Astrocyte of the cerebellum (primary cell): ENCODE measurements at regions not wholly inside any gene's neighbourhood (a gene's known extent, or its start where the extent isn't known, plus 50 kb on each side); places are given as distances from the start of the nearest gene placed in this dataset.
"Not testable (repeated sequence)": the region's sequence is repeated elsewhere in the genome, so short reads cannot be mapped to it uniquely, and the experiment has no call there.

Experiments
- DNase-seq: peaks from one replicate; pipeline ENCODE4 v3.0.0-alpha.2; 2011; ENCODE audit warnings: low read depth
- H3K4me3 ChIP-seq: 2 replicates; pipeline ENCODE4 v1.5.1; 2011; ENCODE audit warnings: mild to moderate bottlenecking, low read depth, low read length, moderate library complexity
- in situ Hi-C: cut with HindIII; loops from 2 replicates; pipeline ENCODE4 v1.10.0; 2017; ENCODE audit warnings: low sequenced_read_pairs
- TF ChIP-seq, protein P1 (sequence below): IDR thresholded peaks from 2 replicates; pipeline ENCODE4 v1.5.1; 2012; ENCODE audit warnings: low read length, low read depth, moderate library complexity, mild to moderate bottlenecking; ENCODE audit errors: missing control alignments

DNA sequence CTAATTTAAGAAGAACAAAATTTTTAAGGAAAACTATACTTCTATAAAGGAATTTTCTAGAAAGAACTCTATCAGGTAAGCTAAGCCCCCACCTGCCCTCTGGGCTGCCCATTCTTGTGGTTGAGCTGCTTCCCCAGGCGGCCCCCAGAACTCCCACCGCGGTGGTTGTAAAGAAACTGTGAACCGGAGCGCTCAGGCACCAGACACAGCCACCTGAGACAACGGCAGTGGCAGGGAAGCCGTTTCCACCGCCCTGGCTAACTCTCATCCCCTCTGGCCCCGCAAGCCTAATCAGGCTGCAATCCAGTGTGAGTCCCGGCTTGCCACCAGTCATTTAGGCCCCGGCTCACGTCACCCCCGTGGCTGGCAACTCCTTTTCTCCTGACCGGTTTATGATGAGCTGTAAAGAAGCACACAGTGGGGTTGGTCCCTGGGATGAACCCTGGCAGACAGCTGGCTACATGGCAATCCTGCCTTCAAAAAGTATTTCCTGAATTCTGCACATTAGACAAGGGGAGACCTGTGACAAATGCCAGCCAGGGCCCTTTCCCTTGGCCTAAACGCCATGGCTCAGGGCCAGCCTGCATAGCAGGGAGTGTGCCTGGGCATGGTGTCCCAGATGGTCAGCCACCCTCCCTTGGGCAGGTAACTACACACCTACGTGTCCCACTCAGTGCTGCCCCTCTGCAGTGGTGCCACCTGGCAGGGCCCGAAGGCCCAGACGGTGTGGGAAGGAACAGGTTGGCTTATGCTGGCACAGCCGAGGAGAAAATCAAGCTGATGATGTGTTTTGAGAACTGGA lies 63.8 kb upstream of the GPR31 start:
- no peak overlapping the region for H3K4me3 ChIP-seq
- in situ Hi-C loops: no loop called here
- TF ChIP-seq, protein P1, sequence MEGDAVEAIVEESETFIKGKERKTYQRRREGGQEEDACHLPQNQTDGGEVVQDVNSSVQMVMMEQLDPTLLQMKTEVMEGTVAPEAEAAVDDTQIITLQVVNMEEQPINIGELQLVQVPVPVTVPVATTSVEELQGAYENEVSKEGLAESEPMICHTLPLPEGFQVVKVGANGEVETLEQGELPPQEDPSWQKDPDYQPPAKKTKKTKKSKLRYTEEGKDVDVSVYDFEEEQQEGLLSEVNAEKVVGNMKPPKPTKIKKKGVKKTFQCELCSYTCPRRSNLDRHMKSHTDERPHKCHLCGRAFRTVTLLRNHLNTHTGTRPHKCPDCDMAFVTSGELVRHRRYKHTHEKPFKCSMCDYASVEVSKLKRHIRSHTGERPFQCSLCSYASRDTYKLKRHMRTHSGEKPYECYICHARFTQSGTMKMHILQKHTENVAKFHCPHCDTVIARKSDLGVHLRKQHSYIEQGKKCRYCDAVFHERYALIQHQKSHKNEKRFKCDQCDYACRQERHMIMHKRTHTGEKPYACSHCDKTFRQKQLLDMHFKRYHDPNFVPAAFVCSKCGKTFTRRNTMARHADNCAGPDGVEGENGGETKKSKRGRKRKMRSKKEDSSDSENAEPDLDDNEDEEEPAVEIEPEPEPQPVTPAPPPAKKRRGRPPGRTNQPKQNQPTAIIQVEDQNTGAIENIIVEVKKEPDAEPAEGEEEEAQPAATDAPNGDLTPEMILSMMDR: no peak
- DNase-seq: no peak

DNA sequence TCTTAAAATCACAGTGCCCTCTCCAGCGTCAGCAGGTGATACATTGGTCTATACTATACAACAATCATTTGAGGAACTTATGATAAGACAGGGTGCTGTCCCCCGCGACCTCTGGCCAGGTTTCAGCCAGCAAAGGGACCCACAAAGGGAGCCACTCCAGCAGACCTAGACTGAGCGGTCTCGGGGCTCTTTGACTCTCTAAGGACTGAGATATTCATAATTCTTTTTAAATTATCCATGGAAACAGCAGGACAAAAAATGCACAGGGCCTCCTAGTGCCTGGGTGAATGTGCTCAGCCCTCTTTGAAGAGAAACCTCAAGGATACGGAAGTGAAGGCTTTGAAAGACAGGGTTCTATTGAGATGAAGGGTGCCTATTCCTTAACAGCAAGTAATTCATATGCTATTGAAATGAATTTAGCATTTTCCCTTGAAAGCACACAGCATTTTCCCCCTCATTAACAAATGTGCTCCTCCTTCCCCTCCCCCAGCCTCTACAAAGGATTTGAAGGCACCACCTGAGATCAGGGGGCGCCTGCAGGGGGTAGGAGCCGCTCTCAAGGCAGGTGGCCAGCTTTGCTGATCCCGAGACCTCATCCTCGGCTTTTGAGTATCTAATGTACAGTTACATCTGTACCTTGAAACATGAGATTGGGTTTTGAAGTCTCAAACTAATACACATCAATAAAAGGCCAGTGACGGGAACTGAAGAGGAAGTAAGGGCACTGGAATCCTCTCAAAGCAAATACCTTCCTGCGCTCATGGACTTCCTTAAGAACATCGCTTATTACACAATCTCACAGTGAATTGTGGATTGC lies 65.3 kb upstream of the UNC93A start:
- H3K4me3 ChIP-seq, in situ Hi-C loops, DNase-seq: not testable (repeated sequence)

DNA sequence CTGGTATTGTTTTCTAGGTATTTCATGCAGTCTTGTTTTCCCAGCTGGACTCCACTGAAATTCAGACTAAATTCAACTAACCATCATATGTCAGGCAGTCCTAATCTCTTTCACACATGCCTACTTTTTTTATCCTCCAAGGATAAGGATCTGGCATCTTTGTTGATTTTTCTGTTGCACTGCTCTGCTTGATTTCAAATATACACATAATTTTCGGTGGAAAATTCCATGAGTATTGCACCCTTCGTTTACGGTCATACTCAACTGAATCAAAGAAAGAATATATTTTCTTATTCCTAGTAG lies 64.8 kb upstream of the UNC93A start:
- DNase-seq: no peak
- H3K4me3 ChIP-seq: no peak overlapping the region
- TF ChIP-seq, protein P1: no peak
- in situ Hi-C loops: no loop called here

DNA sequence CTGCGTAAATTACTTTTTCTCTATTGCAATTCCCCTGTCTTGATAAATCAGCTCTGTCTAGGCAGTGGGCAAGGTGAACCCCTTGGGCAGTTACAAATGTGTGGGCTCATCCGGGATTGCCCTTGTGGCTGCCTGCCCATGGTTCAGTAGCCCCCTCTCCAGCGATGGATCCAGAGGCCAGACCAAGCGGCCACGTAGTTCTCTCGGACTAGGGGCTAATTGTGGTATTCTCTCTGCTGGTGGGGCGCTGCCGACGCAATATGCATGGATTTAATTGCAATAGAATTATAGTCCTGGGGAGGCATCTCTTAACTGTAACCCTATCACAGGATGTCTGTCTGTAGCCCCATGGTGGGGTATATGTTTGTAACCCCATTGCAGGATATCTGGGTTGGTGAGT lies 64.3 kb upstream of the UNC93A start:
- in situ Hi-C loops: no loop called here
- TF ChIP-seq, protein P1: no peak

DNA sequence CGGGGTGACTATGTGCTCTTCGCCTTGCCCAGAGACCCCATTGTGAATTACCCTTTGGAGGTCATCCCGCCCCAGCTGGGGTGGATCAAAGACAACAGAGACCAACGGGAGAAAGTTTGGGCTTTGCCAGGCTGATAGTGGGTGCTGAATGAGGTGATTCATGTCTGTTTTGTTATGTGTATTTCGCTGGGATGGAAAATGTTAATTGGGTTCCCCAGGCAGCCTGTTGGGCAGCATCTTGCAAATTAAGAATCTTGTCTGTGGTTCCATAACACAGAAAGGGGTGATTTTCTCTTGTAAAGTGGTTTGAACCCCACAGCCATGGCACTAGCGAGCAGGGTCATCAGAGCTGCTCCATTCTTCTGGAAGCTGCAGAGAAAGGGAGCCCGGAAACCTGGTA lies 63.1 kb upstream of the UNC93A start:
- DNase-seq: no peak
- in situ Hi-C loops: no loop called here
- TF ChIP-seq, protein P1: no peak
- no peak overlapping the region for H3K4me3 ChIP-seq

More for the DNA sequence above, 64.3 kb upstream of the UNC93A start:
- H3K4me3 ChIP-seq: no peak overlapping the region
- no peak for DNase-seq

DNA sequence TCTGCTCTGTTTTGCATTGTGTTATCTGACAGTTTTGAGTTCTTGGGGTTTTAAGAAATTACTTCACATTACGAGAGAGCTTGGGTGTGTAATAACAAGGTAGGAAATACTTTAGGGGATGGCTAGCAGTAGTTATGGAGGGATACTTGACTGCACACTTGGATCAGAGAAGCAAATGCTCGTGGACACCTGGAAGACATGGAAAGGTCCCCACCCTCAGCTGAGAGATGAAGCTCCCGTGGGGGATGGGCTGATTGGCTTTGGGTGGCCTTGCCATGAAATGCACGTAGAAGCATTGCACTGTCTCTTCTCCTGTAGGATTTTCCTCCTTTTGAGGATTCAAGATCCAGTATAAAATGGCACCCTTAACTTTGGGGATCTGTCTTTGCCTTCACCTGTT lies 61.5 kb upstream of the UNC93A start:
- no peak for DNase-seq
- H3K4me3 ChIP-seq: no peak overlapping the region
- in situ Hi-C loops: no loop called here
- TF ChIP-seq, protein P1: no peak

DNA sequence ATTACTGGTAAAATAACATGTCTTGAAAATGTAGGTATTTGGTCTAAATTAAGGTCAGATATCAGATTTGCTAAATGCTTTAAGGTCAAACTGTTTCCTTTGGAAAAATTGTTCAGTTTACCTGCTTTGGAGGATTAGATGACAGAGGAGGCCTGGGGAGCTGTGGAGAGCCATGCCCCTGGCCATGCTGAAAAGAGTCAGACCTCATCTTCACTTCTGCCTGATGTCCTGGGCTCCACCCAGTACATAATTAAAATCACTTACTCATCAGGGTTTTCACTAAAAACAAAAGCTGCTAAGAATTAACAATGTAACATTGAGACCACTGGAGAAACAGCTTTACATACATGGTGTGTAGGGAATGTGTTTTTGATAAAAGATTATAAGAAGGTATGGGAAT lies 60.8 kb upstream of the UNC93A start:
- in situ Hi-C loops: no loop called here
- DNase-seq: no peak
- H3K4me3 ChIP-seq: no peak overlapping the region
- TF ChIP-seq, protein P1: no peak
